ENCODE measurements at regions not wholly inside any gene's neighbourhood (a gene's known extent, or its start where the extent isn't known, plus 50 kb on each side); places are given as distances from the start of the nearest gene placed in this dataset.

- no peak for TF ChIP-seq NR1H2 (CRISPR knock-in tag; IDR thresholded peaks at IDR 0.05)
- TF ChIP-seq, protein P1, sequence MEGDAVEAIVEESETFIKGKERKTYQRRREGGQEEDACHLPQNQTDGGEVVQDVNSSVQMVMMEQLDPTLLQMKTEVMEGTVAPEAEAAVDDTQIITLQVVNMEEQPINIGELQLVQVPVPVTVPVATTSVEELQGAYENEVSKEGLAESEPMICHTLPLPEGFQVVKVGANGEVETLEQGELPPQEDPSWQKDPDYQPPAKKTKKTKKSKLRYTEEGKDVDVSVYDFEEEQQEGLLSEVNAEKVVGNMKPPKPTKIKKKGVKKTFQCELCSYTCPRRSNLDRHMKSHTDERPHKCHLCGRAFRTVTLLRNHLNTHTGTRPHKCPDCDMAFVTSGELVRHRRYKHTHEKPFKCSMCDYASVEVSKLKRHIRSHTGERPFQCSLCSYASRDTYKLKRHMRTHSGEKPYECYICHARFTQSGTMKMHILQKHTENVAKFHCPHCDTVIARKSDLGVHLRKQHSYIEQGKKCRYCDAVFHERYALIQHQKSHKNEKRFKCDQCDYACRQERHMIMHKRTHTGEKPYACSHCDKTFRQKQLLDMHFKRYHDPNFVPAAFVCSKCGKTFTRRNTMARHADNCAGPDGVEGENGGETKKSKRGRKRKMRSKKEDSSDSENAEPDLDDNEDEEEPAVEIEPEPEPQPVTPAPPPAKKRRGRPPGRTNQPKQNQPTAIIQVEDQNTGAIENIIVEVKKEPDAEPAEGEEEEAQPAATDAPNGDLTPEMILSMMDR (IDR thresholded peaks at IDR 0.05), result no peak
- TF ChIP-seq, protein P2, sequence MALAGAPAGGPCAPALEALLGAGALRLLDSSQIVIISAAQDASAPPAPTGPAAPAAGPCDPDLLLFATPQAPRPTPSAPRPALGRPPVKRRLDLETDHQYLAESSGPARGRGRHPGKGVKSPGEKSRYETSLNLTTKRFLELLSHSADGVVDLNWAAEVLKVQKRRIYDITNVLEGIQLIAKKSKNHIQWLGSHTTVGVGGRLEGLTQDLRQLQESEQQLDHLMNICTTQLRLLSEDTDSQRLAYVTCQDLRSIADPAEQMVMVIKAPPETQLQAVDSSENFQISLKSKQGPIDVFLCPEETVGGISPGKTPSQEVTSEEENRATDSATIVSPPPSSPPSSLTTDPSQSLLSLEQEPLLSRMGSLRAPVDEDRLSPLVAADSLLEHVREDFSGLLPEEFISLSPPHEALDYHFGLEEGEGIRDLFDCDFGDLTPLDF (CRISPR knock-in tag; IDR thresholded peaks at IDR 0.05), result no peak
- TF ChIP-seq ESRRA (CRISPR knock-in tag; IDR thresholded peaks at IDR 0.05; ENCODE audit: borderline replicate concordance), result no peak
- TF ChIP-seq TEAD4 (CRISPR knock-in tag; IDR thresholded peaks at IDR 0.05), result no peak
- no peak for TF ChIP-seq E2F4 (CRISPR knock-in tag; IDR thresholded peaks at IDR 0.05; ENCODE audit: borderline replicate concordance, low read depth)
- no peak for TF ChIP-seq SMAD3 (CRISPR knock-in tag; IDR thresholded peaks at IDR 0.05; ENCODE audit: borderline replicate concordance)
- TF ChIP-seq ZNF512 (CRISPR knock-in tag; IDR thresholded peaks at IDR 0.05; ENCODE audit: borderline replicate concordance), result no peak
- TF ChIP-seq TP53 (CRISPR knock-in tag; IDR thresholded peaks at IDR 0.05), result no peak
- TF ChIP-seq, protein P3, sequence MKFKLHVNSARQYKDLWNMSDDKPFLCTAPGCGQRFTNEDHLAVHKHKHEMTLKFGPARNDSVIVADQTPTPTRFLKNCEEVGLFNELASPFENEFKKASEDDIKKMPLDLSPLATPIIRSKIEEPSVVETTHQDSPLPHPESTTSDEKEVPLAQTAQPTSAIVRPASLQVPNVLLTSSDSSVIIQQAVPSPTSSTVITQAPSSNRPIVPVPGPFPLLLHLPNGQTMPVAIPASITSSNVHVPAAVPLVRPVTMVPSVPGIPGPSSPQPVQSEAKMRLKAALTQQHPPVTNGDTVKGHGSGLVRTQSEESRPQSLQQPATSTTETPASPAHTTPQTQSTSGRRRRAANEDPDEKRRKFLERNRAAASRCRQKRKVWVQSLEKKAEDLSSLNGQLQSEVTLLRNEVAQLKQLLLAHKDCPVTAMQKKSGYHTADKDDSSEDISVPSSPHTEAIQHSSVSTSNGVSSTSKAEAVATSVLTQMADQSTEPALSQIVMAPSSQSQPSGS (CRISPR knock-in tag; IDR thresholded peaks at IDR 0.05; ENCODE audit: borderline replicate concordance, low read depth), result no peak
Measured at GRCh38 chr17:13777003-13777402, 175.3 kb upstream of the HS3ST3A1 start.

Measured in WTC11 (cell line).